IPS-NIHi11 (cell line): ENCODE measurements at regions not wholly inside any gene's neighbourhood (a gene's known extent, or its start where the extent isn't known, plus 50 kb on each side); places are given as distances from the start of the nearest gene placed in this dataset.

Source experiments
- DNase-seq: peaks from one replicate; pipeline ENCODE4 v3.0.0; 2012; ENCODE audit warnings: mixed read lengths, low spot score

DNA sequence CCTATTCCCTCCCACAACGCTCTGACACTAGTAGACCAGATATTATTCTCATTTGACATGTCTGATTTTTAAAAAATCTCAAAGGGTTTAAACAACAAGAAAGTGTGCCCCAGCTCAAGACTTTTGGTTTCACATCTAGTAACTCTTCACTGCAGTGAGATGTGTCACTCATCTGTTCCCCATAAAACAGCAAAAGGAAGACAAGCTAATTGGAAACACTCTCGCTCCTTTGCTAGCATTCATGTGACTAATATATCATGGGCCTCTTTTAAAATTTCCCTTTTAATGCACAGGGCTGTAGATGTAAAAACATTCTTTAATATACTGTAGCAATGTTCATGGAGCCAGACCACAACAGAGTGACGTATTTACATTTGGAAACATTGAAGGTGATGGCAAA is 372.6 kb downstream of the ZNF608 start:
- no peak for DNase-seq

DNA sequence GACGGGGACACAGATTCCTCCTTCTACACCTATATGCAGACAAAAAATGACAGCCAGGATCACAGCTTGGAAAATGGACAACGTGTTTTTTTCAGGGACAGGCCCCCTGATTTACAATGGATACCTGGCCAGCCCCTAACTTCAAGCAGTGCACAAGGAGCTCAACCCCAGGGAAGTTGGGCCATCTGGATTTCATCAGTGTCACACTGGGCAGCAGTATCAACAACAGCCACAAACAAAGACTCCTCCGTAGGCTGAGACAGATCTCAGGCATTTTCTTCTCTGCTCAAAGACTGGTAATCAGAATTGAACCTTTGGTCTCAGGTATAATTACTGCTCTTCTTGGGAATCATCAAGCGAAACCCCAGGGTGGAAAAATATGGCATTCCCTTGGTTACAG is 374.0 kb downstream of the ZNF608 start:
- no peak for DNase-seq

DNA sequence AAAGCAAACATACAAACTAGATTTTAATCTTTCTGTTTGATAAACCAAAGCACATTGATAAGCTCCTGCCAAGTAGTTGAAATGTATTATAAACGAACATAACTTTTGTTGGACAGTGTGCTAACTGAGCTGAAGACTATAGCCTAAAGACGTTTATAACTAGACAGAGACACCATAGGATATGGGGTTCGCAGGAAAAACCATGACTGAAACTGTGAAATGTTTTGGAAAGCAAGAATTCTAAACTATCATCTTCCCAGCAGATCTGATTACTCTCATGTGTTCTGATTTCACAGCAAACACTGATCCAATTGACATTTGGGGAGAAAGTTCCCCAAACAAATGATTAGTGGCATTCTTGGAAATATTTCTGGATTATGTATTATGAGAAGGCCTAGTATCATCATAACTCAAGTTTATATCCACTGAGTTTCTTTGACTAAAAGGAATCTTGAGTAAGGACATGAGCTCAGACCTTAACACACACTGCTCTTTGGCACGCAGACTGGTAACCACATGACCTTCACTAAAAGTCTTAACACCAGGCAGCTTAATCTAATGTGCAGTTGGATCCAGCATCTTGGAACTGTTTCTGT is 375.2 kb downstream of the ZNF608 start:
- no peak for DNase-seq

DNA sequence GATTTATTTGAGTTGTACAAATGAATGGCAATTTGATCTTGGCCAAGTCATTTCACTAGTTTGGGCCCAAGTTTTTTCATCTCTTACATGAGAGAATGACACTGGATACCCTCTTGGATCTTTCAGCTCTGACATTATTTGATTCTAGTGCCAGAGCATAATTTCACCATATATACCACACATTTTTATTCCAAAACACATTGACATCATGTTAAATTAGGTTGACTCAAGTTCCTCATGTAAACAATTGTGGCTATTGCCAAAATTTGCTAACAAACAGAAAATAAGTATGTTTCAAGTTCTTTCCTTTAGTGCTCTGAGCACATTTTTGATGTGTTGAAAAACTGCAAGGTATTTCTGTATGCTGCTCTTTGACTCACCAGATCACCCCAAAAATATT is 375.8 kb downstream of the ZNF608 start:
- no peak for DNase-seq

DNA sequence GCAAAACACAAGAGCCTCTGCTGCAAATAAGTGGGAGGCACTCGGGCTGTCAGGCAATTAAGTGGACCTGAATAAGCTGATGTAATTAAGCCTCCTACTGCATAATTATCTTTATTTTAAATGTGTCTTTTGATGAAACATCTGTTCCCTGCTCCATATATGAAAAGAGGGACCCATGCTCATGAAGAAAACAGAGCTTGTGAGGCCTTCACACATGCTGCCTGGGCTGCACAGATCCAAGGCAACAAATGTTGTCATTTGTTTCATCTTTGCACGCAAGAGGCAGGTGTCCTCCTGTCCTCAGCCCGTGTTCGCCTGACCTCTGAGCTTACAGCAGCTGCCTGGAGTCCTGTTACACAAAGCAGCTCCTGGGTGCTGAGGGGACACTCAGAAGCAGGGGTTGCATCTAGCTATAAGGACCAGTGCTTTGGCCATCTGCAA is 381.1 kb downstream of the ZNF608 start:
- no peak for DNase-seq

DNA sequence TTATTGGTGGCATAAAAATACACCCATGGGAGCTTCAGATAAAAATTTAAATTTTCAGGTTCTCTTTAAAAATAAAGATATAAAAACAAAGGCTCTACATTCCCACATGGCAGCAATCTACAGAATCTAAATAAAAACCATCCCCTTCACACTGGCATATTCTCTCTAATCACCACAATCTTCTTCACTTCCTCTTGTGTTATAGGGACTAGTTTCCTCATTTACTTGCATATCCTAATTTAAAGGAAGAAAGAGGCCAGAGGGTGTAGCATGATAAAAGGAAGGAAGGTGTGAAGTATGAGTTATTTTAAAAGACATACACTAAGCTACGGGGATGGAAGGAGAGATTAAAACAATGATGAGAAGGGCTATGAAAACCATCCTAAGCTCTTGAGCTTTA is 390.5 kb downstream of the ZNF608 start:
- DNase-seq = no peak

DNA sequence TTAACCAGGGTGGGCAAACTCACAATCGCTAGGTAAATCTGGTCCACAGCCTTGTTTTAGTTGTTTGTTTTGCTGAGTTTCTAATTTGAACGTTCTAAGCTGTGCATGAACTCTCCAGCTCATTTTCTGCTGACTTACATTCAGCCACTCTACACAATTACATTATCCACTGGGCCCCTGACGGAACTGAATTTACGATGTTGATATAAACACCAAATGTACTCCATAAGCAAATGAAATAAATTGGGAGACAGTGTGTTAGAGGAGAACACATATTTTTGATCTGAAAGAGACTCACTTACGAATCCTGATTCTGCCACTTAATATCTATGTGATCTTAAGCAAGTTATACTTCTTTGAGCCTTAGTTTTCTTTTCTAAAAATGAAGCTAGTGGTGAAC is 393.4 kb downstream of the ZNF608 start:
- no peak for DNase-seq

DNA sequence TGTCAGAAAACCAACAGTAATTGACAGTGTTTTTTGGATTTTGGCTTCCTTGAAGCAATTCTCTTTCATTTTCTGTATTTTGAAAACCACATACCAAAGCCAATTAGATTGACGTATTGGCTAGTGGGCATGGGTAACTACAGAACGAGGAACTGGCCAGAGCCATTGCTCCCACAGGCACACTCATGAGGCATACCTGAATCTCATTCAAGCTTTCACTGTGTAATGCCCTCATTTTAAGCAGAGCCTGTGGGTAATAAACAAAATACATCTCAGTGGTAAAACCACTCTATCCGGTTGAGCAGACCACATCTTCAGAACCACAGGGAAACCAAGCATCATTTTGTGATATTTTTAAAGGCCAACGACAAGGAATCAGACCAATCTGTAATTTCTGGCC is 394.1 kb downstream of the ZNF608 start:
- no peak for DNase-seq

DNA sequence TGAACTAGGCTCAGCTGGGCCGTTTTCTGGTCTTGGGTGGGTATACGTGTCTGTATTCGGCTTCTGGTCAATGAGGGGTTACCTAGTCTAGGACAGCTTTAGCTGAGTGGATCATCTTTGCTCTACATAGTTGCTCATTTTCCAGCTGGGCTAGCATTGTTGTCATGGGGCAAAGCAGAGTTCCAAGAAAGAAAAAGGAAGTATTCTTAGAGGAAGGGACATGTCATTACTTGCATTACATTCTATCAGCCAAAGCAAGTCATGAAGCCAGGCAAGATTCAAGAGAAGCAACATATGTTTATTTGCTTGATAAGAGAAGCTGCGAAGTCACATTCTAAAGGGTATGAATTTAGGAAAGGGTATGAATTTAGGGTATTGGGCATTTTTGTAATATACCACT is 396.5 kb downstream of the ZNF608 start:
- no peak for DNase-seq

DNA sequence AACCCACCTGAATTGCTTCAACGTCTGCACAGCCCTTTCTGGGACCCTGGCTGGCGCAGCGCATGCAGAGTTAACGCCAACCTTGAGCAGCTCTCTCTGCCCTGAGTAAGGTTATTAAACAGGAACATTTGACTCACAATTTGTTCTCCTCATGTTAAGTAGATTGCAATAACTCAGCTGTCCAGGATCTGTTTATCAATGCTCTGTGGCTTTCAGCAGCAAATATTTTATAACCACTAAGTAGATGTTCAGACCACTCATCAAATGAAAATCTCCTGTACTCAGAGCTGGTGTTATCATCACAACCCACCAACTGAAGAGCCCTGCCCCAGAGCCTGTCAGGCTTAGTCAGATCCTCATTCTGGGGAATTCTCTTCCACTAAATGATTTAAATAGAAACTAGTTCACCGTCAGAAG is 403.0 kb downstream of the ZNF608 start:
- no peak for DNase-seq

DNA sequence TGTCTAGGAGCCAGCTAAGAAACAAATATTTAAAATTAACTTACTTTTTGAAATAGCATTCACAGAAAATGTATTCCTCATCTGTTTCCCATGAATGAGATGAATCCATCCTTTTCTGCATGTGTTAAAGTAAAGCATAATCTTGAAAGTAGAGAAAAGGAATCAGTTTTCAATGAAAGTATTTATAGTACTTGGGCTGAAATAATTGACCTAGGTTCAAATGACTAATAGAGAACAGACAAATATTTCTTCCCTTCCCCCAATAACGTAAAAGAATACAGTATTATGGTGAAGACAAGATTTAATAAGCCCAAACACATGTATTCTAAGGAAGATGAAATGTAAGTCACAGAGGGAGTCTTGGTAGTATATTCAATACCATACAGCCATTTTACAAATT is 403.5 kb downstream of the ZNF608 start:
- no peak for DNase-seq

DNA sequence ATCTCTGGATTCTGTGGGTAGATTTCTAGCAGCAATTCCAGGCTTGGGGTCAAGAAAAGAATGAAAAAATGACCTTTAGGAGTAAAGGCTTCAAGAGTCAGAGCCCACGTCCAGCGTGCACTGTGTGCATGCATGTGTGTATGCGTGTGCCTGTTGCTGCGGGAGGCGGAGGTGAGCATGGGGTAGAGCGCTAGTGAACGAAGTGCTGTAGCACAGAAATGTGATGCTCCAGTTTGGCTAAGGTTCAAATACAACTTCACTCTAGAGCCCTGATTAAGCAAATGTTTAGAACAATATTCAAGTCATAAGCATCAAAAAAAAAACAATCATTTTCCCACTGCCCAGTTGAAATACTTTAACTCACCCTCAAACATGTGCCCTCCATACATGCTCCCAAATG is 403.9 kb downstream of the ZNF608 start:
- DNase-seq = no peak

DNA sequence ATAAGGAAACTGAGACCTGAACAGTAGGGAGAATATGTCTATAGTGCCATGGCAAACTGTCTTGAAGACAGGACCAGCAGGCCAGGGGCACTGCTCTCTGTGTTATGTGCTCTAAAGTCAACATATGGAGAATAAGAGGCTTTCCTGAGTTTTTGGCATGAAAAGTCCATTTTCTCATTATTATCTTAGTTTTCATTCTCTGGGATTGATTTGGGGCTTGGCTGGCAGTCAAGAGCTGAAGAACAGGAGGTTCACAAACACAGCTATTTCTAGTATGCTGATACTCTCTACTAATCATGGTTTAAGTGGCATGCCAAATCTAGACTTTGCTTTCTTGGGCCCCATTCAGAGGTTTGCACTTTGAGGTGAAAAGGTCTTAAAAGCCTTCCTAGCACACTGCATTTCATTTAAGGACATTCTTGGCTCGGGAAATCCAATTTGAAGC is 404.4 kb downstream of the ZNF608 start:
- DNase-seq = no peak

DNA sequence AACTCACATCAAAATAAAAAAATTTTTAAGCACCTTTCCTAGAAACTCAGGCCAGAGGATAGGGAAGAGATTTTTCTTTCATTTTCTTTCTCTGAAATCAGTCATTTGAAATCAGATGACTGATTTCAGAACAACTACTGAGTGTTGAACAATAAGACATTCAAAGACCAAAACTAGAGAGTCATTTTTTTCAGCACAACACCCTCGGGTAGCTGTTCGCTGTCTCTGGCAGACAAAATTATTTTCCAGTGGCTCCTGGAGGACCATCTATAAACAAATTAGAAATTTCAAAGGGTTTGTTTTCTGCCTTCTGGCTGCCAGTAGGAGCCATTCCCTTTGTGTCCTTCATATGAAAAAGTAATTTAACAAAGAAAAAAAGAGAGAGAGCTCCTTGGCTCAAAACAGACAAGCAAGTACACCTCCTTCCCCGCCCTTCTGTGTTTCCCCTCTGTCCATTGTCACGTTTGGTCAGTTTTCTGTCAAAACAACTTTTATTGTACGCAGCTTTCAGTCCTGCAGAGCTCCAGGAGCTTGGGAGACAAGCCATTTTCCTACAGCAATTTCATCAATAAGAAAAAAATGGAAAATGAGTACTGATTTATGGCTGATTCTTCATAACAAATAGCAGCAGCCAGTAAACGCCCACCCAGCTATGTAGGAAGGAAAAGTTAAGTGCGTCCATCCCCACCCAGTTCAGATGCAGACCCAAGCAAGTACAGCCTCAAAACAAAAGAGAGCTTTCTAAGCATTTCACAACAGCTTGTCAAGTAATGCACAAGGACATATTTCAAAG is 405.2 kb downstream of the ZNF608 start:
- DNase-seq = no peak

DNA sequence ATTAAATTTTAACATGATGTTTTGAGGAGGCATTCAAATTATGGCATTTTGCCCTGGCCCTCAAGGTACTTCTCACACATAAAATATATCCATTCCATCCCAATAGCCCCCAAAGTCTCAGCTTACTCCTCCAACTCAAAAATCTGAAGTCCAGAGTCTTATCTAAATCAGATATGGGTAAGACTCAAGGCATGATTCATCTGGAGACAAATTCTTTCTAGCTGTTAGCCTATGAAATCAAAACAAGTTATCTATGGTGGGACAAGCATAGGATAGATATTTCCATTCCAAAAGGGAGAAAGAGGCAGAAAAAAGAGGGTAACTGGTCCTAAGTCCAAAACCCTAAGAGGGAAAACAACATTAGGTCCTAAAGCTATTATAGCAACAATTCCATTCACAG is 408.4 kb downstream of the ZNF608 start:
- DNase-seq = no peak

DNA sequence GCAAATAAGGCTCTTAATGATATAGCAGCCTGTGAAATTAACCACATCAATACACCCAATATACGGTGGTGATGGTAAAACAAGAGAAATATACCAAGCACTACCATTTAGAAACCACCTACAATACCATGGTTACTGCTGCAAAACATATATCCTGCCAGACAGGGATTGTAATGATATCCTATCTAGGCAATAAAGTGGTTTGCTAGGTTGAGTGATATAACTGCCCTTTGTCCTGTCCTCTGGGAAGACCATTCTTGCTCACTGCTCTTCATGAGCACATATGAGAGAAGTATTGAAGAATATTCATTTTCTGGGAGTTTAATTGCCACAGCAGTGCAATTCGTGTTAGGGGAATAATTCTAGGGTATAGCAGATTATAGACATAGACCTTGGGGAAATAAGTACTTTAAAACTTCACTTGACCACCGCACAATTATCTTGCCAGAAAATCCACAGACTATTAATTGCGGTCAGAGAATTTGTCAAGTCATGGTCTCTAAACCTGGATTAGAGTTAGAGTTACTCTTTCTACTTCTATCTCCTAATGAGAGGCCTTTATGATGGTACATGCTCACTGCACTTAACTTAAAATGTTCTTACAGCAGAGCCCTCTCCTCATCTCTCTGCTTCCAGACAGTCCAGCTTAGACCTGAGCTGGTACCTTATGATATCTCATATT is 413.0 kb downstream of the ZNF608 start:
- no peak for DNase-seq

DNA sequence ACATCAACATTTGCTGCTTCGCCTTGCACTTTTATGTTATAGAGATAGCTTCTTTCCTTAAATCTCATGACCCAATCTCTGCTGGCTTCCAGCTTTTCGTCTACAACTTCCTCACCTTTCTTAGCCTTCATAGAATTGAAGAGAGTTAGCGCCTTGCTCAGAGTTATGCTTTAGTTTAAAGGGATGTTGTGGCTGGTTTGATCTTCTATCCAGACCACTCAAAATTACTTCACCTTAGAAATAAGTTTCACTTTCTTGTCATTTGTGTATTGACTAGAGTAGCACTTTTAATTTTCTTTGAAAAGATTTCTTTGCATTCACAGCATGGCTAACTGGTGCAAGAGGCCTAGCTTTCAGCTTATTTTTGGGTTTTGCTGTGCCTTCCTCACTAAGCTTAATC is 414.2 kb downstream of the ZNF608 start:
- DNase-seq = no peak

DNA sequence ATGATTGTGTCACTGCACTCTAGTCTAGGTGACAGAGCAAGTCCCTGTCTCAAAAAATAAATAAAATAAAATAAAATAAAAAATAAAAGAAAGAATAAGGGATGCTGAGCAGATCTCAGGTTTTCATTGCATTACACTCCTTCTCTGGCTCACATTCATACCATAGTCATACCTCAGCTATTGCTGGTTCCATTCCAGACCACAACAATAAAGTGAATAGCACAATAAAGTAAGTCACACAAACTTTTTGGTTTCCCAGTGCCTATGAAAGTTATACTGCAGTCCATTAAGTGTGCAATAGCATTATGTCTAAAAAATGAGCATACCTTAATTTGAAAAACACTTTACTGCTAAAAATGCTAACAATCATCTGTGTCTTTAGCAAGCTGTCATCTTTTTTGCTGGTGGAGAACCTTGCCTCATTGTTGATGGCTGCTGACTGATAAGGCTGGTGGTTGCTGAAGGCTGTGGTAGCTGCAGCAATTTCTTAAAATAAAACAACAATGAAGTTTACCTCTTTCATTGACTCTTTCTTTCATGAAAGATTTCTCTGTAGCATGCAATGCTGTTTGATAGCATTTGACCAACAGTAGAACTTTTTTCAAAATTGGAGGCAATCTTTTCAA is 415.7 kb downstream of the ZNF608 start:
- no peak for DNase-seq

DNA sequence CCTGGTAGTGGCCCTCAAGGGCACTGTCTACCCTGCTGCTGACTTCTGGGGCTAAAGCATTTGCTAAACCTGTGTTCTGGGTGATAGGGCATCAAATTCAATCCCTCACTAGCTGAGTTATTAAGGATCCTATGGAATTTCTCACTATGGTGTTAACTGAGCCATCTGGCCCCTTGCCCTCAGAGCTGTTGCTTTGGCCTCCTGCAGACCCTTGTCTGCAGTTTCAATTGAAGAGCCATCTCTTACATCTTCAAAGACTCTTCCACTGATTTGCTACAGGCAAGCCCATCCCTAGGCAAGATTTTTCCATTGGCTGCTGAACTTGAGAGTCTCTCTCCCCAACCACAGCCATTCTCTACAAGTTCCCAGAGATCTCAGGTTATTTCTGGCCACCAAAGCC is 418.2 kb downstream of the ZNF608 start:
- no peak for DNase-seq

DNA sequence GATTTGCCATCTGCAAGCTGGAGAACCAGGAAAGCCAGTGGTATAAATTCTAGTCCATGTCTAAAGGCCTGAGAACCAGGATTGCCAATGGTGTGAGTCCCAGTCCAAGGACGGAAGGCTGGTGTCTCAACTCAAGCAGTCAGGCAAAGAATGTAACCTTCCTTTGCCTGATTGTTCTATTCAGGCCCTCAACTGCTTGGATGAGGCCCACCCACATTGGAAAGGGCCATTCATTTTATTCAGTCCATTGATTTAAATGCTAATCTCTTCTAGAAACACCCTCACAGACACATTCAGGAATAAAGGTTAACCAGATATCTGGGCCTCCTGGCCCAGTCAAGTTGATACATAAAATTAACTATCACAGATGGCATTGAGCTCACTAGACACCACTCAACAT is 427.8 kb downstream of the ZNF608 start:
- DNase-seq = no peak

DNA sequence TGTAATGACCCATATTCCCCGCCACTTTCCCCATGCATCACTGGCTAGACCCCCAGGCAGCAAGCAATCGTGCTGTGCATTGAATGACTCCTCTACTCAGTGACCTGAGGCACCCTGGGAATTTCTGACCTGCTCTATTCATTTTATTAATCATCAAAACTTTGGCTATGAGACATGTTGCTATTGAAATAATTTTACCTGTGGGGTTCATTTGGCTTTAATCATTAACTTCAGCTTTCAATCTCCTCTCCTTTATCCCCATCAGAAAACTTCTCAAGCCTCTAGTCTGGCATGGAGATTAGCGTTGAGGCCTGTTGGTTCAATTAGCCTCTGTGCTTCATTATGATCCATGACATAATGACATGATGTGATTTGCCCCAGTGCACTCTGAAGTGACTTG is 429.0 kb downstream of the ZNF608 start:
- DNase-seq = no peak

DNA sequence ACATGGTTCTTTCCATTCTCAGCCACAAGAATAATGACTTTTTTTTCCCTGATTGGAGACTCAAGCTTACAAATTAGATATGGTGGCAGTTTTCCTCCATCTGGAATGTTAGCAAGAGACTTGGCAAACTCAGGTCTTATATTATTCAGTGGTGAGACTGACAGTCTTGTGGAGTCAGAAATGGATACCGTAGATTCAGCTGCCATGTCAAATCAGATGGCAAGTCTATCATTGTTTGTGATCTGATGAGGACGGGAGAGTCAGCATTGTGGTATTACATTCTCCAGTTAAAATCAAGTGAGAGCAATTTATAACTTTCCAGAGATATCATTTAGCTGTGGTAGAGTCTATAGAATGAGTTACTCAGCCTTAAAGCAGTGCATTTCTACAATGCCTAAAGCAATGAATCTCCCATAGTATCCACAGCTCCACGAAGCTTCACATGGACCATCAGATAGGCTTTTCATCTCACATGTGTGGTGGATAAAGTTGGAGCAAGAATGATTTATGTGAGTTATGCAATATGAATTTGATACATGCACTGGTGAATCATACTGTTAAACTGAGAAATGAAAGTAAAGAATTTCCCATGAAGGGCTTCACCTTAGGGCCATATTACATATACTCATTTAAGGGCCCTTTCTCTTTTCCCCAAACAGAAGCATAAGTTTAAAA is 430.6 kb downstream of the ZNF608 start:
- no peak for DNase-seq
